ENCODE measurements at regions not wholly inside any gene's neighbourhood (a gene's known extent, or its start where the extent isn't known, plus 50 kb on each side); places are given as distances from the start of the nearest gene placed in this dataset.

DNA sequence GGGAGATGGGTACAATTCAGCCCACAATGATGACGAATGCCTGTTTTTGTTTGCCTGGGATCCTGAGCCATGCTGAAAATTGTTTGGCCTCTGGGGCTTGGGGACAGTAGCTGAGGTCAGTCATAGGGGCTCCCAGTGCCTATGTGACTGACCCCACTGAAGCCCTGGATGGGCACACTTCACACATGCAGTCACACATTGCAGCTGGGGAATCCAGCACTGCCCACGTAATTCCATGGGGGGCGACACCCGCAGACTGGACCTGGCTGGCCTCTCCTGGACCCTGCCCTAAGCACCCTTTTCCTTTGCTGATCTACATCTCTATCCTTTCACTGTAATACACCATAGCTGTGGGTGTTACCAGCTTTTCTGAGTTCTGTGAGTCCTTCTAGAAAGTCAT is 295.2 kb upstream of the HS6ST1 start:
- TF ChIP-seq, protein P1, sequence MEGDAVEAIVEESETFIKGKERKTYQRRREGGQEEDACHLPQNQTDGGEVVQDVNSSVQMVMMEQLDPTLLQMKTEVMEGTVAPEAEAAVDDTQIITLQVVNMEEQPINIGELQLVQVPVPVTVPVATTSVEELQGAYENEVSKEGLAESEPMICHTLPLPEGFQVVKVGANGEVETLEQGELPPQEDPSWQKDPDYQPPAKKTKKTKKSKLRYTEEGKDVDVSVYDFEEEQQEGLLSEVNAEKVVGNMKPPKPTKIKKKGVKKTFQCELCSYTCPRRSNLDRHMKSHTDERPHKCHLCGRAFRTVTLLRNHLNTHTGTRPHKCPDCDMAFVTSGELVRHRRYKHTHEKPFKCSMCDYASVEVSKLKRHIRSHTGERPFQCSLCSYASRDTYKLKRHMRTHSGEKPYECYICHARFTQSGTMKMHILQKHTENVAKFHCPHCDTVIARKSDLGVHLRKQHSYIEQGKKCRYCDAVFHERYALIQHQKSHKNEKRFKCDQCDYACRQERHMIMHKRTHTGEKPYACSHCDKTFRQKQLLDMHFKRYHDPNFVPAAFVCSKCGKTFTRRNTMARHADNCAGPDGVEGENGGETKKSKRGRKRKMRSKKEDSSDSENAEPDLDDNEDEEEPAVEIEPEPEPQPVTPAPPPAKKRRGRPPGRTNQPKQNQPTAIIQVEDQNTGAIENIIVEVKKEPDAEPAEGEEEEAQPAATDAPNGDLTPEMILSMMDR (IDR thresholded peaks at IDR 0.05; ENCODE audit: insufficient read depth, low read length): no peak
- TF ChIP-seq, protein P2, sequence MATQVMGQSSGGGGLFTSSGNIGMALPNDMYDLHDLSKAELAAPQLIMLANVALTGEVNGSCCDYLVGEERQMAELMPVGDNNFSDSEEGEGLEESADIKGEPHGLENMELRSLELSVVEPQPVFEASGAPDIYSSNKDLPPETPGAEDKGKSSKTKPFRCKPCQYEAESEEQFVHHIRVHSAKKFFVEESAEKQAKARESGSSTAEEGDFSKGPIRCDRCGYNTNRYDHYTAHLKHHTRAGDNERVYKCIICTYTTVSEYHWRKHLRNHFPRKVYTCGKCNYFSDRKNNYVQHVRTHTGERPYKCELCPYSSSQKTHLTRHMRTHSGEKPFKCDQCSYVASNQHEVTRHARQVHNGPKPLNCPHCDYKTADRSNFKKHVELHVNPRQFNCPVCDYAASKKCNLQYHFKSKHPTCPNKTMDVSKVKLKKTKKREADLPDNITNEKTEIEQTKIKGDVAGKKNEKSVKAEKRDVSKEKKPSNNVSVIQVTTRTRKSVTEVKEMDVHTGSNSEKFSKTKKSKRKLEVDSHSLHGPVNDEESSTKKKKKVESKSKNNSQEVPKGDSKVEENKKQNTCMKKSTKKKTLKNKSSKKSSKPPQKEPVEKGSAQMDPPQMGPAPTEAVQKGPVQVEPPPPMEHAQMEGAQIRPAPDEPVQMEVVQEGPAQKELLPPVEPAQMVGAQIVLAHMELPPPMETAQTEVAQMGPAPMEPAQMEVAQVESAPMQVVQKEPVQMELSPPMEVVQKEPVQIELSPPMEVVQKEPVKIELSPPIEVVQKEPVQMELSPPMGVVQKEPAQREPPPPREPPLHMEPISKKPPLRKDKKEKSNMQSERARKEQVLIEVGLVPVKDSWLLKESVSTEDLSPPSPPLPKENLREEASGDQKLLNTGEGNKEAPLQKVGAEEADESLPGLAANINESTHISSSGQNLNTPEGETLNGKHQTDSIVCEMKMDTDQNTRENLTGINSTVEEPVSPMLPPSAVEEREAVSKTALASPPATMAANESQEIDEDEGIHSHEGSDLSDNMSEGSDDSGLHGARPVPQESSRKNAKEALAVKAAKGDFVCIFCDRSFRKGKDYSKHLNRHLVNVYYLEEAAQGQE (IDR thresholded peaks at IDR 0.05; ENCODE audit: insufficient replicate concordance, low read depth): no peak
- TF ChIP-seq POLR2AphosphoS5 (IDR thresholded peaks at IDR 0.05; ENCODE audit: low read depth) (no peak), GABPA (IDR thresholded peaks at IDR 0.05; ENCODE audit: low read depth) (no peak)

Measured in HL-60 (cell line).